ENCODE measurements at regions not wholly inside any gene's neighbourhood (a gene's known extent, or its start where the extent isn't known, plus 50 kb on each side); places are given as distances from the start of the nearest gene placed in this dataset.
"Not testable (repeated sequence)": the region's sequence is repeated elsewhere in the genome, so short reads cannot be mapped to it uniquely, and the experiment has no call there.

DNA sequence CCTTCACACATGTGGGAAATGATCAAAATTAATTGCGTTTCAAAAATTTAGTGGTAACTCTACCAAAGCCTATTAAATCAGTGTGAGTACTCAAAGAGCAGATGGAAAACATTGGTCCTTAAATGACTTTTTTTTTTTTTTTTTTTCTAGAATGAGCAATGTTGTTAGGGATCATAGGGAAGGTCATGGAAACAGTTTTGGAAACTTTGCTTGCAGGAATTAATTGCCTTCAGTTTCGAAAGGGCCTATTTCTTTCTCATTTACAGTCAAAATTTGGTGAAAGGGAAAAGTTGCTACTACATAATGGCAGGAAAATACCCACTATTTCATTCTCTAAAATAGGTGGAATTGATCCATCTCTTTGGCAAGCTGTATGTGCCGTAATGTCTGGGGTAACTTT is 160.9 kb downstream of the RTL9 start:
- no peak for DNase-seq (ENCODE audit: low read depth)

DNA sequence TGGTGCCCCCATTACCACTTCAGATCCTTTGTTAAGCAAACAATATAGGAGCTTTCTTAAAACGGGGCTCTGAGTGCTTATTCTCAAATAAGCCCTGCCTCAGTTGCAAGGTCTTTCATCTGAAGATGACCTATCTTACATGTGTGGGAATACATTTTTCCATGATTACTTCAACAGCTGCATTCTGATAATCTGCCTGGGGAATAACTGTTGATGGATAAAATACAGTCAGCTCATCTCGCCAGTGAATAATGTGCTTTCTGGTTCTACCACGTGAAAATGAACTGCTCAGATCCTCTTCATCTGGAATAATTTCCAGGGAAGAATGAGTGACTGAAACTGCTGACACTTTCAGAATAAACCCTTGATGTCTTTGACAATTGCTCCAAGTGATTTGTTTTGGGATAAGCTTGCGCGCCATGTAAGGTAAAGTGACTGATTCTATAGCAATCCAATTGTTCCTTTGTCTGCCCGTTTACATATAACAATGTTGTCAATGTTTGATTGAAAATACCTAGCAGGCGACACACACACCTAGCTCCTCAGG is 161.3 kb downstream of the RTL9 start:
- DNase-seq (ENCODE audit: low read depth): no peak

DNA sequence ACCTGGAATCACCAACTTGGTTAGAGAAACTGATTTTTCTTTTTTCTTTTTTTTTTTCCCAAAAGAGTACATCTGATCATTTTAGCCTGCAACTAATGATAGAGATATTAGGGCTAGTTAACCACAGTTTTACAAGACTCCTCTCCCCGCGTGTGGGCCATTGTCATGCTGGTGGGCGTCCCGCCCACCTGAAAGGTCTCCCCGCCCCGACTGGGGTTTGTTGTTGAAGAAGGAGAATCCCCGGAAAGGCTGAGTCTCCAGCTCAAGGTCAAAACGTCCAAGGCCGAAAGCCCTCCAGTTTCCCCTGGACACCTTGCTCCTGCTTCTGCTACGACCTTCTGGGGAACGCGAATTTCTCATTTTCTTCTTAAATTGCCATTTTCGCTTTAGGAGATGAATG is 162.0 kb downstream of the RTL9 start:
- DNase-seq (ENCODE audit: low read depth): not testable (repeated sequence)

DNA sequence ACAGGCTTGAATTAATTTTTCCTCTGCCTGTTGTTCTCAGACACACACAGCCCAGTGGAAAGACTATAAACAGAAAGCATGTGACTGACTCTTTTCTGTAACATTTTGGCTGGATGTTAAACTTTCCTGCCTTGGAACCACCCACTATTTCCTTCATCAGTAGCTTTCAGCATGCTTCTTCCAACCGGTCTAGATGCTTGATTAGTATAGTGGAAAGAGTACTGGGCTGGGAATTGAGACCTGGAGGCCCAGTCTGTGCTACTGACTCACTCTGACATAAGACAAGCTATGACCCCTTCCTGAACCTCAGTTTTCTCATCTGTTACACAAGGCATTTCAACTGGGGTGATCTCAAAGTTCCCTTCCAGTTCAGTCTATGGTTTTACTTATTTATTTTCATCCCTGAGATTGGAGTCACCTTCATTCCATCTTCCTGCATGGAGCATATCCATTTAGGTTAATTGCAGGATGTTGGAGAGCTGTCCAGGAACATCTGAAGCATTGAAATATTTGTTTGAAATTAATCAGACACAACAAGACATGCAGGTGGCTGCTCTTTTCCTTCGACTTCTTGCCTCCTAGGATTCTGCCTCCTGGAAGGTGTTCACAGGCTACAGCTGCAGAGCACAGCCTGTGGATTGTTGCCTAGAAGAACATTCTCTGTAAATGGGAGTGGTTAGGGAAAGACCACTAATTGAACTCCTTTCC is 173.4 kb downstream of the RTL9 start:
- DNase-seq (ENCODE audit: low read depth): no peak

DNA sequence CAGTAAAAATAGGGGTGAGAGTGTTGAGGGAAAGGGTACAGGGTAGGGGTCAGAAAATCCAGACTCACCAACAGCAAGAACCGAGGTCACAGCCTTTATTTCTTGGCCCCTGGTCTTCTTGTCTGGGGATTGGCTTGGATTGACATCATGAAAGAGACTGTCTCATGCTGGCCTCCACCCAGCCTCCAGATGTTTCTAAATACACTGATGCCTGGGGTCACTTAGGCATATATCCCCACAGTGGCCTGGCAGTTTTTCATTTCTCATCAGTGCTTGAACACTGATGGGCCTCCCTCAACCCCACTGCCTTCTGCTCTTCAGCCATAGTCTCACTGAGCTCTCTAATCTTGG is 173.9 kb downstream of the RTL9 start:
- no peak for DNase-seq (ENCODE audit: low read depth)

DNA sequence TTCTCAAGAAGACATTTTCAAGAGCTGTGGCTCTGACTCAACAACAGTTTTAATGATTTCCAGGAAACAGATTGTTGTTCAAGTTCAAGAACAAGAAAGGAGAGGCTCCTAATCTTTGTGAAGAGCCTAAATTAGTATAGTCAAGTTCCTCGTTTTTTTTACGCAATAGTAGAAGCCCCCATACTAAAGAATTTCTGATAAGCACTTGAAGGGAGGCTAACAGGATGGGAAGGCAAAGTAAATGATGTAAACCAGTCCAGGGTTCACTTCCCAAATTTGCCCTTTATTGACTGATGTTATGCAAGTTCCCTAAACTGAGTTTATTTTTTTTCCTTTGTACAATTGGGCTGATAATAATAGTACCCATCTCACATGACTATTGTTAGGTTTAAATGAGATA is 178.2 kb downstream of the RTL9 start:
- no peak for DNase-seq (ENCODE audit: low read depth)

DNA sequence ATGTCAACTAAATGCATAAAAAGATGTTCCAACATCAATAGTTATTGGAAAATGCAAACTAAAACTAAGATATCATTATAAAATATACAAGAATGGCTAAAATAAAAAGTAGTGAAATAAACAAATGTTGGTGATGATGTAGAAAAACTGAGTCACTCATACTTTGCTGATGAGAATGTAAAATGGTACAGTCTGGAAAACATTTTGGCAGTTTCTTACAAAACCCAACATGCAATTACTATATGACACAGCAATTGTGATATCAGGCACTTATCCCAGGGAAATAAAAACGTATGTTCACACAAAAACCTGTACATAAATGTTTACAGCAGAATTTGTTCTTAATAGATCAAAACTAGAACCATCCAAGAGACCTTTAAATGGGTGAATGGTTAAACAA is 182.6 kb downstream of the RTL9 start:
- DNase-seq (ENCODE audit: low read depth): no peak

DNA sequence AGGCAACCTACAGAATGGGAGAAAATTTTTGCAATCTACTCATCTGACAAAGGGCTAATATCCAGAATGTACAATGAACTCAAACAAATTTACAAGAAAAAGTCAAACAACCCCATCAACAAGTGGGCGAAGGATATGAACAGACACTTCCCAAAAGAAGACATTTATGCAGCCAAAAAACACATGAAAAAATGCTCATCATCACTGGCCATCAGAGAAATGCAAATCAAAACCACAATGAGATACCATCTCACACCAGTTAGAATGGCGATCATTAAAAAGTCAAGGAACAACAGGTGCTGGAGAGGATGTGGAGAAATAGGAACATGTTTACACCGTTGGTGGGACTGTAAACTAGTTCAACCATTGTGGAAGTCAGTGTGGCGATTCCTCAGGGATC is 192.2 kb downstream of the RTL9 start:
- not testable (repeated sequence) for DNase-seq (ENCODE audit: low read depth)

DNA sequence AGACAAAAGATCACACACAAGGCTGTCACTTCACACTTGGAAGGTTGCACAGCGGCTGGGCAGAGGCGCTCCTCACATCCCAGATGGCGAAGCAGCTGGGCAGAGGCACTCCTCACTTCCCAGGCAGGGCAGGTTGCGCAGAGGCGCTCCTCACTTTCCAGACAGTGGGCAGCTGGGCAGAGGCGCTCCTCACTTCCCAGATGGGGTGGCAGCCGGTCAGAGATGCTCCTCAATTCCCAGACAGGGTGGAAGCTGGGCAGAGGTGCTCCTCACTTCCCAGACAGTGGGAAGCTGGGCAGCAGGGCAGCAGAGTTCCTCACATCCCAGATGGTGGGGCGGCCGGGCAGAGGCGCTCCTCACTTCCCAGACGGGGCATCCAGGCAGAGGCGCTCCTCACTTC is 199.2 kb downstream of the RTL9 start:
- DNase-seq (ENCODE audit: low read depth): no peak

DNA sequence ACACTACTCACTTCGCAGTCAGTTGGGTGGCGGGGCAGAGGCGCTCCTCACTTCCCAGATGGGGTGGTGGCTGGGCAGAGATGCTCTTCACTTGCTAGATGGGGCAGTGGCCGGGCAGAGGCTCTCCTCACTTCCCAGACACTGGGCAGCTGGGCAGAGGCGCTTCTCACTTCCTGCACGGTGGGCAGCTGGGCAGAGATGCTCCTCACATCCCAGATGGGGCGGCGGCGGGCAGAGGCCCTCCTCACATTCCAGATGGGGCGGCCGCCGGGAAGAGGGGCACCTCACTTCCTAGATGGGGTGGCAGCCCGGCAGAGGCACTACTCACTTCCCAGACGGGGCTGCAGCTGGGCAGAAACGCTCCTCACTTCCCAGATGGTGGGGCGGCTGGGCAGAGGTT is 199.8 kb downstream of the RTL9 start:
- DNase-seq (ENCODE audit: low read depth): no peak

DNA sequence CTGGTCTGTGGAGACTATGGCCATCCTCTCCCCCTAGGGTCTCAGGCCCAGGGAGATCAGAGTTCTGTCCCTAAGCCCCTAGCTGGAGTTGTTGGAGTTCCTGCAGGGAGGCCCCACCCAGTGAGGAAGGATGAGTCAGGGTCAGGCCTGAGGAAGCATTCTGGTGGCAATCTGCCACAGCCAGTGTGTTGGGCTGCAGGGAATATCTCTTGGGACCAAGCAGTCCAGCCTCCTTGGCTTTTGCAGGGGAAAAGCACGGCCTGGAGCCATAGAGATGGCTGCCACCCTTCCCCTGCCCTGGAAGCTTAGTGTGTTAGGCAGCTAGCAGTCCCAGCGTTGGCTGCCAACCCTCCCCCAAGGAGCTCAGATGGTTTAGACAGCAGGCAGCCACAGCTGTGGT is 202.4 kb downstream of the RTL9 start:
- no peak for DNase-seq (ENCODE audit: low read depth)

DNA sequence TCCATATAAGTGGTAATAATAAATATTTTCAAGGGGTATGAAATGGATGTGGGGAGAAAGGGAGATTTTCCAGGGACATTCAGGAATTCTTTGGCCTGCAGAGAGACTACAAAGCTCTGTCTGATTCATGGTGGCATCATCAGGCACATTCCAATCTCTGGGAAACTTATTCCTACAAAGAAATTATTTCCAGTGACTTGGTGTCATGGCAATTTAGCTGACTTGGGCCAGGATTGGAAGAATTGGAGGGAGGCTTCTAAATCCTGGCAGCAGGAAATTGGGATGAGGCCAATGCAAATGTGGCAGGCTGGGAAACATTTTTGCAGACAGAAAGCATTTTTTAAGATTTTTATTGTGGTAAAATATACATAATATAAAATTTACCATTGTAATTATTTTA is 204.6 kb downstream of the RTL9 start:
- no peak for DNase-seq (ENCODE audit: low read depth)

DNA sequence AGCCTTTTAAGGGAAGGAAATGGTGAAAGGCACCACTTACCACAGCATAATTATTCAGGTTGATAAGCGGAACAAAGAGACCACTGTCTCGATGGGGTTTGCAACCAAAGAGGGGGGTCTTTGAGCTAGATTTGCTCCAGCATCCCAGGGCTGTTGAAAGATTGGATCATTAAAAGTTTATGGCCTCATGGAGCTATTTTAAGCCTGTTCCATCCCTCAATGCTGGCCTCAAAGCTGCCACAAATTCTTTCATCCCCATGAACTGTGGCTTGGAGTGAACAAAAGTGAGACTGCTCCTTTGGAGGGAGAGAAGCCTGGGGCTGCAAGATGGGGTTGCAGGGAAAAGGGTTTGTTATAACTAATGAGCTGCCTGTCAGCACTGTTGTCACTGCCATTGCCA is 209.8 kb downstream of the RTL9 start:
- no peak for DNase-seq (ENCODE audit: low read depth)

DNA sequence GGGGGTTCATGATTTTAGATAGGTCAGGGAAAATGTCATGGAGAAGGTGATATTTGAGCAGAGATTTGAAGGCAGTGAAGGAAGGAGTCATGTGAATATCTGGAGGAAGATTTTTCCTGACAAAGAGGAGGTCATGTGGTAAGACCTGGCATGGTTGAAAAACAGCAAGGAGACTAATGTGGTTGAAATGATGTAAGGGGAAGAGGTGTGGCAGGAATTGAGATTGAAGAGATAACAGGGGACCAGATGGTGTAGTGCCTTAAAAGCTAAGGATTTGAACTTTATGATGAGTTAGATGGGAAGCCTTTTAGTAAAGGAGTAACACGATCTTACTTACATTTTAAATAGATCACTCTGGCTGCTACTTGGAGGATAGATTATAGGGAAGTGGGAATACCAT is 210.9 kb downstream of the RTL9 start:
- no peak for DNase-seq (ENCODE audit: low read depth)

DNA sequence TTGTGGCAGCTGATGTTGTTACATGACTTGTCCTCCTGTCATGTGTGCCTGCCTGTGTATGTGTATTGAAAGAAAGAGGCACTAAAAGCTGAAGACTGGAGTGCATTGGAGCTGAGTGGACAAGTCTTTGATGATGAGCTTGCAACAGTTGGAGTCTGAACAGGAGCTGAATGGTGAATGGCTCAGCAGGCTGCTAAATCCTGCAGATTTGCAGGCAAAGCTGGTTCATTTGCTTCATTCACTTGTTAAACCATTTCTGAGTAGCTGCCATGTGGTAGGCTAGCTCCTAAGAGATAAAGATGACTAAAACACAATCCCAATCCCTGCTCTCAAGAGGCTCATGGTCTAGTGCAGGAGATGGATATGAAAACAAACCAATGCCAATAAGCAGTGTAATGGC is 217.3 kb downstream of the CHRDL1 start:
- DNase-seq (ENCODE audit: low read depth): no peak

DNA sequence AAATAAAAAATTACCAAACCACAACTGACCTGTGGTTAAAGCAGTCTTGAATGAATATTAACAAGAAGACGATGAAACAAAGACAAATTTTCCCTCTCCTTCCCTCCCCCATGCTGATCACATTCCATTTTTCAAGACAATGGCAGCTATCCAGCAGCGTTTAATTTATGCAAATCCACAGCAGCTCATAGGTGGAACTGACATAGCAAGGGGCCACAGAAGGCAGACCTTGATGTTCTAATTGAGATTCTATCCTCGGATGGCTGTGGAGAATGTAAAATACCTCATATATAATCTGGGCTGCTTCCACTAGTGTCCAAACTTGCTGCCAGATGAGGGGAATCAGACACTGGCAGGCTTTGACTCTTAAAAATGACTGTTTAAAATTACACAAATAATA is 211.5 kb downstream of the CHRDL1 start:
- DNase-seq (ENCODE audit: low read depth): no peak

DNA sequence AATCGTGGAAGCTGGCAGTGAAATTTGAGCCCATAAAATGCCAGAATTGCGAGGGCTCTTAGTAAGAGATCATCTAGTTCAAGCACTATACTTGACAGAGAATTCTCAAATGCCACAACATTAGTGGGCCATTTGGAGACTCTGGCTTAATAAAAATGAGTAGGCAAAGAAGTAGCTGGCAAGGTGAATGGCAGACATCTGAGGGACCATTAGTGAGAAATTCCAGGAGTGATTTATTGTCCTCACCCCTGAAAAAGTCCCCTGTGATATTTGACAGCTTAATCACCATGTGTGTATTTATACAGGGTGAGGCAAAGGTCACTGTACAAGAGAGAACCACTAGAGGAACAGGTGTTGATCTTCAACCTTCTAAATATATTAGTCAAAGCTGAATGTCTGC is 207.5 kb downstream of the CHRDL1 start:
- no peak for DNase-seq (ENCODE audit: low read depth)

DNA sequence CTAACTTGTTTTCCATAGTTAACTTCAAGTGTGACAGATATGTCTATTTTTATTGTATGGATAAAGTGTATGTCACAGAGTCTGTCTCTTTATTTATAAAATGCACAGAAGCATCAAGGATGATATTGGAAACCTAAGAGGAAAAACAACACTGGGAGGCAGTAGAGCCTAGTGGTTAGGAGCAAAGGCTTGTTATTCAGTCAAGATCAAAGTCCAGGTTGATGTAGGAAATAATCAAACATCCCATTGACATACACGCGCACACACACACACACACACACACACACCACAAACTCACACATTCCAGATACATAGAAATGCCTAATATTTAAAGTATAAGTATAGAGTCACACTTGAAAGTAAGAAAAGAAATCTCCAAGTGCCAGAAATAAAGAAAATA is 206.8 kb downstream of the CHRDL1 start:
- DNase-seq (ENCODE audit: low read depth): no peak

DNA sequence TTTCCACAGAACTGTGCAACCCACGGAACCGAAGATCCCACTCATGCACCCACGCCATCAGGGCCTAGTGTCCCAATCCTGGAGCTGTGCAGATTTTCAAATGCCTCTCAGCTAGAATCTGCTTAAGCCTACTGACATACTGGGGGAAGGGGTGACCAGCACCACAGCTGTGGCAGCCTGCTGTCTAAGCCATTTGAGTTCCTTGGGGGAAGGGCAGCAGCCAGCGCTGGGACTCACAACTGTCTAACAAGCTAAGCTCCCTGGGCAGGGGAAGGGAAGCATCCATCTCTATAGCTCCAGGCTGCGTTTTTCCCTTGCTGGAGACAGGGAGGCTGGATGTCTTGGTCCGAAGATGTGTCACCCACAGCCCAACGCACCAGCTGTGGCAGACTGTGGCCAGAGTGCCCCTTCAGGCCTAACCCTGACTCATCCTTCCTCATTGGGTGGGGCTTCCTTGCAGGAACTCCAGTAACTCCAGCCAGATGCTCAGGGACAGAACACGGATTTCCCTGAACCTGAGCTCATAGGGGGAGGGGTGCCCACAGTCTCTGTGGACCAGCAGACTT is 194.8 kb downstream of the CHRDL1 start:
- DNase-seq (ENCODE audit: low read depth): no peak

DNA sequence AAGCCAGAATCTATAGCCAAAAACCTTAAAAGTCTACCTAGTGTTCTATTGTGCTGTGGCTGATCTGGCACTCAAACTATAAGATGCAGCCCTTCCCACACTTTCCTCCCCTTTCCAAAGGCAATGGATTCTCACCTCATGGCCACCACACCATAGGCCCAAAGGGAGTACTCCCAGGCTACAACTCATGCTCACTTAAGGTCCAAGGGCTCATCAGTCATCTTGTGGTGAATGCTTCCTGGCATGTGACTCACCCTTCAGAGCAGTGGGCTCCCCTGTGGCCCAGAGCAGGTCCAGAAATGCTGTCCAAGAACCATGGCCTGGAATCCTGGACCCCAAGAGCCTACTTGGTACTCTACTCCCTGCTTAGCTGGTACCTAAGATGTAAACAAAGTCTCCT is 181.0 kb downstream of the CHRDL1 start:
- DNase-seq (ENCODE audit: low read depth): no peak

Data from activated T-helper 9 cell treated with anti-CD3 and anti-CD28 coated beads, Interleukin-2, amount 50 U/mL, for 16 hours (primary cell).